ENCODE measurements at regions not wholly inside any gene's neighbourhood (a gene's known extent, or its start where the extent isn't known, plus 50 kb on each side); places are given as distances from the start of the nearest gene placed in this dataset.
"Not testable (repeated sequence)": the region's sequence is repeated elsewhere in the genome, so short reads cannot be mapped to it uniquely, and the experiment has no call there.

- not testable (repeated sequence) for TF ChIP-seq POLR2A (IDR thresholded peaks at IDR 0.05)
- TF ChIP-seq, protein P1, sequence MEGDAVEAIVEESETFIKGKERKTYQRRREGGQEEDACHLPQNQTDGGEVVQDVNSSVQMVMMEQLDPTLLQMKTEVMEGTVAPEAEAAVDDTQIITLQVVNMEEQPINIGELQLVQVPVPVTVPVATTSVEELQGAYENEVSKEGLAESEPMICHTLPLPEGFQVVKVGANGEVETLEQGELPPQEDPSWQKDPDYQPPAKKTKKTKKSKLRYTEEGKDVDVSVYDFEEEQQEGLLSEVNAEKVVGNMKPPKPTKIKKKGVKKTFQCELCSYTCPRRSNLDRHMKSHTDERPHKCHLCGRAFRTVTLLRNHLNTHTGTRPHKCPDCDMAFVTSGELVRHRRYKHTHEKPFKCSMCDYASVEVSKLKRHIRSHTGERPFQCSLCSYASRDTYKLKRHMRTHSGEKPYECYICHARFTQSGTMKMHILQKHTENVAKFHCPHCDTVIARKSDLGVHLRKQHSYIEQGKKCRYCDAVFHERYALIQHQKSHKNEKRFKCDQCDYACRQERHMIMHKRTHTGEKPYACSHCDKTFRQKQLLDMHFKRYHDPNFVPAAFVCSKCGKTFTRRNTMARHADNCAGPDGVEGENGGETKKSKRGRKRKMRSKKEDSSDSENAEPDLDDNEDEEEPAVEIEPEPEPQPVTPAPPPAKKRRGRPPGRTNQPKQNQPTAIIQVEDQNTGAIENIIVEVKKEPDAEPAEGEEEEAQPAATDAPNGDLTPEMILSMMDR (IDR thresholded peaks at IDR 0.05) = not testable (repeated sequence)
Observed at GRCh38 chr5:174917435-174917834, 193.1 kb downstream of the MSX2 start.

All from heart left ventricle (tissue), 13 donors.